Left ventricle myocardium inferior (tissue), 1 donor: ENCODE measurements at regions not wholly inside any gene's neighbourhood (a gene's known extent, or its start where the extent isn't known, plus 50 kb on each side); places are given as distances from the start of the nearest gene placed in this dataset.

ENCODE experiments used
- DNase-seq: peaks from one replicate; pipeline ENCODE4 v3.0.0-alpha.2; 2020
- H3K27ac ChIP-seq: fragments of 200-600 bp; replicated peaks from 2 replicates; pipeline ENCODE4 v1.8.0; 2021
- H3K27me3 ChIP-seq: fragments of 200-600 bp; 2 replicates; pipeline ENCODE4 v1.8.0; 2021; ENCODE audit warnings: low read depth
- H3K36me3 ChIP-seq: fragments of 200-600 bp; 2 replicates; pipeline ENCODE4 v1.8.0; 2021
- H3K4me1 ChIP-seq: fragments of 200-600 bp; 2 replicates; pipeline ENCODE4 v1.8.0; 2021
- H3K4me3 ChIP-seq: fragments of 200-600 bp; 2 replicates; pipeline ENCODE4 v1.8.0; 2021; ENCODE audit warnings: mild to moderate bottlenecking, moderate library complexity
- H3K9me3 ChIP-seq: fragments of 200-600 bp; replicated peaks from 2 replicates; pipeline ENCODE4 v1.8.0; 2021
- intact Hi-C: fragments of 100-400 bp; cut with micrococcal nuclease; formaldehyde crosslinking; loops from one replicate; pipeline ENCODE4 v1.11.0; 2022
- TF ChIP-seq, protein P1 (sequence below): fragments of 200-600 bp; IDR thresholded peaks from 2 replicates; pipeline ENCODE4 v1.8.0; 2021; ENCODE audit warnings: antibody characterized with exemption, mild to moderate bottlenecking, borderline replicate concordance
- donor health status: DM: no; HTN: yes; CAD: no; lungs with severe emphysema.

DNA sequence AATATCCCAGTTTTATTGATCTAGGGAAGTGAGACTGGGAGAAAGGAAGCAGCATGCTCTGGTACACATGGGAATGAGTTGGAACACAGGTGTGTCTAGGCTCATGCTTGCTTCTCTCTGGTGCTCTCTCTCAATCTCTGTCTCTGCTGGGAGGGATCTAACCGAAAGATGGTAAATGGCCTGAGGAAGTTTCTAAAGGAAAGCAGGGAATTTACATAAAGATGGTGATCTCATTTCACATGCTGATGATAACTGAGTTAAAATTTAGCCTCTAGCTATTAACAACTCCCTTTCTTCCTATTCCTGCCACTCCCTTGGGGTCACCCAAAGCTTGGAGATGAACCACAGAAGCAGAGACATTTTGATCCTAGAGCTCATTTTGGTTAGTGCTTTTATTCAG lies 436.2 kb downstream of the SH3GL2 start:
- intact Hi-C loops, result no loop called here
- TF ChIP-seq, protein P1, sequence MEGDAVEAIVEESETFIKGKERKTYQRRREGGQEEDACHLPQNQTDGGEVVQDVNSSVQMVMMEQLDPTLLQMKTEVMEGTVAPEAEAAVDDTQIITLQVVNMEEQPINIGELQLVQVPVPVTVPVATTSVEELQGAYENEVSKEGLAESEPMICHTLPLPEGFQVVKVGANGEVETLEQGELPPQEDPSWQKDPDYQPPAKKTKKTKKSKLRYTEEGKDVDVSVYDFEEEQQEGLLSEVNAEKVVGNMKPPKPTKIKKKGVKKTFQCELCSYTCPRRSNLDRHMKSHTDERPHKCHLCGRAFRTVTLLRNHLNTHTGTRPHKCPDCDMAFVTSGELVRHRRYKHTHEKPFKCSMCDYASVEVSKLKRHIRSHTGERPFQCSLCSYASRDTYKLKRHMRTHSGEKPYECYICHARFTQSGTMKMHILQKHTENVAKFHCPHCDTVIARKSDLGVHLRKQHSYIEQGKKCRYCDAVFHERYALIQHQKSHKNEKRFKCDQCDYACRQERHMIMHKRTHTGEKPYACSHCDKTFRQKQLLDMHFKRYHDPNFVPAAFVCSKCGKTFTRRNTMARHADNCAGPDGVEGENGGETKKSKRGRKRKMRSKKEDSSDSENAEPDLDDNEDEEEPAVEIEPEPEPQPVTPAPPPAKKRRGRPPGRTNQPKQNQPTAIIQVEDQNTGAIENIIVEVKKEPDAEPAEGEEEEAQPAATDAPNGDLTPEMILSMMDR, result no peak
- no peak for DNase-seq
- H3K27ac ChIP-seq, result no peak overlapping the region
- no peak overlapping the region for H3K4me3 ChIP-seq
- no peaks in the 10 kb centered on the region for H3K4me1 ChIP-seq
- peaks cover 13% of the 10 kb centered on the region for H3K9me3 ChIP-seq
- H3K36me3 ChIP-seq, result no peaks in the 10 kb centered on the region
- no peaks in the 10 kb centered on the region for H3K27me3 ChIP-seq

DNA sequence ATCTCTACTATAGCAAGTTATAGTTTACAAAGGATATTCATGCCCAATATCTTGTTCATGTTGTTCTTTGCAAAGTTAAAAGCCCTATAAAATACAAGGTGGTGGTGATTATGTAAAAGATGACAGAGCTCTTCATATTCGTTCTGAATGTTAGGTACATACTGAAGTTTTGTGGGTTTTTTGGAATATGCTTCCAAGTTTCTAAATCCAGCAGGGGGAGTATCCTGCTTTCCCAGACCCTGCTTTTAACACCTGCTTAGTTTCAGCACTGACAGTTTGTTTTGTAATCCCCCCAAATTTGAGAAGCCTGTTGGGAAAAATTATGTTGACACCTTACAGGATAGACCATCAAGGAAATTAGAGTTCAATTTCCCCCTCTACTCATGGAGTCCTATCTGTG lies 438.3 kb downstream of the SH3GL2 start:
- TF ChIP-seq, protein P1, result no peak
- H3K9me3 ChIP-seq, result peaks cover 13% of the 10 kb centered on the region
- intact Hi-C loops, result no loop called here
- H3K27ac ChIP-seq, result no peak overlapping the region
- no peaks in the 10 kb centered on the region for H3K4me1 ChIP-seq
- DNase-seq, result no peak
- H3K36me3 ChIP-seq, result no peaks in the 10 kb centered on the region
- no peaks in the 10 kb centered on the region for H3K27me3 ChIP-seq
- H3K4me3 ChIP-seq, result no peak overlapping the region

DNA sequence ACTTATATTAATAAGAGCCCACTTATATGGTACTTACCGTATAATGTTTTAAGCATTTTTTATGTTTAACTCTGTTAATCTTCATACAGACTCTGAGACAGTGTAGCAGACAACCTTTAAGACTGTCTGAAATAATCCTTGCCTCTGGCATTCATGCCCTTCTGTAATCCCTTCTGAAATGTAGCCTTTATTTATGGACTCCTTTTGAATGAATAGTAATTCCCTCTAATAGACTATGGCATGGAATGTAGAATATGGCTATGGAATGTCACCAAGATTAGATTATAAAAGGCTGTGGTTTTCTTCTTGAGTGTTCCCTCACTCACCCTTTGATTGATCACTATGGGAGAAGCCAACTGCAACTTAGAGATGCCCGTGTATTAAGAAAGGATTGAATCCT lies 439.4 kb downstream of the SH3GL2 start:
- intact Hi-C loops, result no loop called here
- TF ChIP-seq, protein P1, result no peak
- DNase-seq, result no peak

DNA sequence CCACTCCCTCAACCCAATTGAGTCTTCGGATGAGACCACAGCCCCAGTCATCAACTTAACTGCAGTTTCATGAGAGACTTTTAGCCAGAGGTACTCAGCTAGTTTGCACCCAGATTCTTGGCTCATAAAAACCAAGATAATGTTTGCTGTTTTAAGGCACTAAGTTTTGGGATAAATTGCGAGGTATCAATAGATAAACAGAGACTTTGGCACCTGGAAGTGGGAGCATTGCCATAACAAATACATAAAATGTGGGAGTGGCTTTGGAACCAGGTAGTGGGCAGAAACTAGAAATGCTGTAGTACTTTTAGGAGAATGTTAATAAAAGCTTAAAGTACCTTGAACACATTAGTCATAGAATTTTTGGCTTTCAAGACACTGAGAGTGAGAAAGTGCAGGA lies 439.8 kb downstream of the SH3GL2 start:
- Histone ChIP-seq H3K27me3 (no peaks in the 10 kb centered on the region), H3K4me3 (no peak overlapping the region), H3K27ac (no peak overlapping the region), H3K9me3 (peaks cover 13% of the 10 kb centered on the region), H3K4me1 (no peaks in the 10 kb centered on the region), H3K36me3 (no peaks in the 10 kb centered on the region)
- TF ChIP-seq, protein P1, result no peak
- DNase-seq, result no peak
- intact Hi-C loops, result no loop called here

More for the DNA sequence above, 439.4 kb downstream of the SH3GL2 start:
- no peak overlapping the region for H3K27ac ChIP-seq
- peaks cover 13% of the 10 kb centered on the region for H3K9me3 ChIP-seq
- H3K27me3 ChIP-seq, result no peaks in the 10 kb centered on the region
- H3K4me3 ChIP-seq, result no peak overlapping the region
- no peaks in the 10 kb centered on the region for H3K36me3 ChIP-seq
- no peaks in the 10 kb centered on the region for H3K4me1 ChIP-seq

DNA sequence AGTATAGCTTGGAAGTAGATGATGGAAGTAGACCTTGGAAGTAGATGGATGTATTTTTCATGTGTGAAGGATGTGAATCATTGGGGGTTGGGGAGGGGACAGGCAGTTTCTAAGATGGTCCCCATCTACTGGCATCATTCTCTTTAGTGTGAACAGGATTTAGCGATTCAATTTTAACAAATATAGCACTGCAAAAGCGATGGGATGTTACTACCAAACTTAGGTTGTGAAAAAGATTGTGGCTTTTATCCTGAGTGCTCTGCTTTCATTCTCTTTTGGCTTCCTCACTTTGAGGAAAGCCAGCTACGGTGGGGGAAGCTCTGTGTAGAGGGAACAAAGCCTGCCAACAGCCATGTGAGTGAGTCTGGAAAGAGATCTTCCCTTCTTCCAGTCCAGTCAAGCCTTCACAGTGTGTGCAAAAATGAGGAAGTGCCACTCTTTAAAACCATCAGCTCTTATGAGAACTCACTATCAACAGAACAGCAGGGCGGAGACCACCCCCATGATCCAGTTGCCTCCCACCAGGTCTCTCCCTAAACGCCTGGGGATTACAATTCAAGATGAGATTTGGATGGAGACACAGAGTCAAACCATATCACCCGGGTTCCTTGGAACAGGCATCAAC lies 441.4 kb downstream of the SH3GL2 start:
- Histone ChIP-seq H3K4me3 (no peak overlapping the region), H3K9me3 (peaks cover 17% of the 10 kb centered on the region), H3K36me3 (no peaks in the 10 kb centered on the region), H3K27me3 (no peaks in the 10 kb centered on the region), H3K4me1 (no peaks in the 10 kb centered on the region), H3K27ac (no peak overlapping the region)
- TF ChIP-seq, protein P1, result no peak
- intact Hi-C loops, result no loop called here
- DNase-seq, result no peak

DNA sequence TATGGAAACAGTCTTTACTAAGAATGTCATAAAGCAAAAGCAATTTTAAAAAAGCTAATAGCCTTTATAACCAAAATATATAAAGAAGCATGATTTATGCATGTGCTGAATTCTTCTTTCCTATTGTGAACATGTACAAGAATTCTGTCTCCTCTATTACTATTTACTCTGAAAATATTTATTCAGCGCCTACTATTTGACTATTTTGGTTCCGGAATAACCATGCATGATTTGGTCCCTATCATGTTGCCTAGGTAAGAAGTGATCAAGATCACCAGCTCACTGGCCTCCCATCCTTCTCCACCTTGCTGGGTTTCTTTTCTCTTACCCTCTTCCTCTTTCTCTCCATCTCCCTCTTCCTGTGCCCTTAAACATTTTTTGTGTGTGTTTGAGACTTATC lies 443.8 kb downstream of the SH3GL2 start:
- no peak overlapping the region for H3K27ac ChIP-seq
- no peaks in the 10 kb centered on the region for H3K4me1 ChIP-seq
- no peak for DNase-seq
- TF ChIP-seq, protein P1, result no peak
- no peaks in the 10 kb centered on the region for H3K27me3 ChIP-seq
- peaks cover 28% of the 10 kb centered on the region for H3K9me3 ChIP-seq
- no peaks in the 10 kb centered on the region for H3K36me3 ChIP-seq
- no peak overlapping the region for H3K4me3 ChIP-seq
- intact Hi-C loops, result no loop called here
